Urinary bladder (tissue), 3 donors: ENCODE measurements at regions not wholly inside any gene's neighbourhood (a gene's known extent, or its start where the extent isn't known, plus 50 kb on each side); places are given as distances from the start of the nearest gene placed in this dataset.

Source experiments
- DNase-seq: peaks from one replicate; pipeline ENCODE4 v3.0.0-alpha.2; 2015; ENCODE audit errors: extremely low spot score
- H3K27ac ChIP-seq: one replicate; pipeline ENCODE4 v1.5.1; 2013; ENCODE audit warnings: low read depth, mild to moderate bottlenecking, moderate library complexity
- H3K36me3 ChIP-seq: one replicate; pipeline ENCODE4 v1.6.1; 2013; ENCODE audit warnings: mild to moderate bottlenecking, moderate library complexity; ENCODE audit not compliant: insufficient read depth
- H3K4me1 ChIP-seq: one replicate; pipeline ENCODE4 v1.6.1; 2013; ENCODE audit warnings: mild to moderate bottlenecking, moderate library complexity; ENCODE audit not compliant: insufficient read depth
- H3K4me3 ChIP-seq: one replicate; pipeline ENCODE4 v1.5.1; 2013; ENCODE audit warnings: low read depth, low read length
- WGBS: extraction: QIAGEN DNeasy Blood & Tissue Kit; methylation state at CpG from one replicate; pipeline ENCODE4 v1.1.7; 2013; 5-methylcytosine and 5-hydroxymethylcytosine counted together
- donor health status: healthy with polysubstance abuse.
- donor health status: healthy.

- no peak for DNase-seq
- no peaks in the 10 kb centered on the region for H3K4me1 ChIP-seq
- no peak overlapping the region for H3K4me3 ChIP-seq
- 50% methylated on average over 1 of the region's 1 CpG for WGBS
- no peaks in the 10 kb centered on the region for H3K36me3 ChIP-seq
- H3K27ac ChIP-seq: no peak overlapping the region
These were observed 710.3 kb downstream of the KCNA4 start for GRCh38 chr11:29306527-29306926.

- Histone ChIP-seq H3K27ac (no peak overlapping the region), H3K4me1 (no peaks in the 10 kb centered on the region), H3K4me3 (no peak overlapping the region), H3K36me3 (no peaks in the 10 kb centered on the region)
- DNase-seq: no peak
These were observed 711.2 kb downstream of the KCNA4 start for GRCh38 chr11:29305456-29306232.

- 43% methylated on average over 3 of the region's 3 CpGs for WGBS
- no peak for DNase-seq
- Histone ChIP-seq H3K36me3 (no peaks in the 10 kb centered on the region), H3K27ac (no peak overlapping the region), H3K4me3 (no peak overlapping the region), H3K4me1 (no peaks in the 10 kb centered on the region)
These were observed 716.4 kb downstream of the KCNA4 start for GRCh38 chr11:29300420-29300819.

- H3K36me3 ChIP-seq: no peaks in the 10 kb centered on the region
- H3K4me1 ChIP-seq: no peaks in the 10 kb centered on the region
- no peak for DNase-seq
- H3K4me3 ChIP-seq: no peak overlapping the region
- WGBS: 97% methylated on average over 1 of the region's 1 CpG
- H3K27ac ChIP-seq: no peak overlapping the region
These were observed 720.1 kb downstream of the KCNA4 start for GRCh38 chr11:29296680-29297079.

GRCh38 chr11:29293825-29294224, 723.0 kb downstream of the KCNA4 start:
- Histone ChIP-seq H3K36me3 (no peaks in the 10 kb centered on the region), H3K27ac (no peak overlapping the region), H3K4me3 (no peak overlapping the region), H3K4me1 (no peaks in the 10 kb centered on the region)
- no peak for DNase-seq
- WGBS: 25% methylated on average over 3 of the region's 3 CpGs

GRCh38 chr11:29282088-29282487, 734.7 kb downstream of the KCNA4 start:
- Histone ChIP-seq H3K27ac (no peak overlapping the region), H3K36me3 (no peaks in the 10 kb centered on the region), H3K4me1 (no peaks in the 10 kb centered on the region), H3K4me3 (no peak overlapping the region)
- no peak for DNase-seq
- WGBS: 20% methylated on average over 2 of the region's 2 CpGs

GRCh38 chr11:29281271-29281777, 735.5 kb downstream of the KCNA4 start:
- Histone ChIP-seq H3K4me3 (no peak overlapping the region), H3K36me3 (no peaks in the 10 kb centered on the region), H3K27ac (no peak overlapping the region), H3K4me1 (no peaks in the 10 kb centered on the region)
- WGBS: 83% methylated on average over 3 of the region's 3 CpGs
- no peak for DNase-seq

- Histone ChIP-seq H3K4me3 (no peak overlapping the region), H3K27ac (no peak overlapping the region), H3K36me3 (no peaks in the 10 kb centered on the region), H3K4me1 (no peaks in the 10 kb centered on the region)
- WGBS: 86% methylated on average over 2 of the region's 2 CpGs
- DNase-seq: no peak
These were observed 736.4 kb downstream of the KCNA4 start for GRCh38 chr11:29280452-29280851.

- 91% methylated on average over 2 of the region's 2 CpGs for WGBS
- Histone ChIP-seq H3K4me3 (no peak overlapping the region), H3K4me1 (no peaks in the 10 kb centered on the region), H3K27ac (no peak overlapping the region), H3K36me3 (no peaks in the 10 kb centered on the region)
- DNase-seq: no peak
These were observed 737.1 kb downstream of the KCNA4 start for GRCh38 chr11:29279716-29280115.

GRCh38 chr11:29272019-29272654, 744.7 kb downstream of the KCNA4 start:
- 83% methylated on average over 5 of the region's 5 CpGs for WGBS
- DNase-seq: no peak
- Histone ChIP-seq H3K36me3 (no peaks in the 10 kb centered on the region), H3K4me1 (no peaks in the 10 kb centered on the region), H3K27ac (no peak overlapping the region), H3K4me3 (no peak overlapping the region)

GRCh38 chr11:29271616-29272015, 745.2 kb downstream of the KCNA4 start:
- Histone ChIP-seq H3K27ac (no peak overlapping the region), H3K4me1 (no peaks in the 10 kb centered on the region), H3K4me3 (no peak overlapping the region), H3K36me3 (no peaks in the 10 kb centered on the region)
- no peak for DNase-seq
- 38% methylated on average over 1 of the region's 1 CpG for WGBS

- no peak for DNase-seq
- Histone ChIP-seq H3K4me1 (no peaks in the 10 kb centered on the region), H3K4me3 (no peak overlapping the region), H3K36me3 (no peaks in the 10 kb centered on the region), H3K27ac (no peak overlapping the region)
- WGBS: 93% methylated on average over 2 of the region's 2 CpGs
These were observed 748.1 kb downstream of the KCNA4 start for GRCh38 chr11:29268733-29269132.

GRCh38 chr11:29265792-29266191, 751.0 kb downstream of the KCNA4 start:
- 73% methylated on average over 3 of the region's 3 CpGs for WGBS

GRCh38 chr11:29265381-29265780, 751.4 kb downstream of the KCNA4 start:
- no peak for DNase-seq
- Histone ChIP-seq H3K4me1 (no peaks in the 10 kb centered on the region), H3K4me3 (no peak overlapping the region), H3K36me3 (no peaks in the 10 kb centered on the region), H3K27ac (no peak overlapping the region)

More at GRCh38 chr11:29265792-29266191, 751.0 kb downstream of the KCNA4 start:
- Histone ChIP-seq H3K4me1 (no peaks in the 10 kb centered on the region), H3K27ac (no peak overlapping the region), H3K36me3 (no peaks in the 10 kb centered on the region), H3K4me3 (no peak overlapping the region)
- DNase-seq: no peak
